SK-N-SH treated with all-trans-retinoic acid at 6 μM for 48 hours (cell line): ENCODE measurements at regions not wholly inside any gene's neighbourhood (a gene's known extent, or its start where the extent isn't known, plus 50 kb on each side); places are given as distances from the start of the nearest gene placed in this dataset.
A peak's percentile ranks its signal among the peaks of the same experiment; 100 is the strongest.

Experiments used
- ATAC-seq: fragments of 200-7000 bp; cut with Tn5 transposase; 3 replicates; pipeline ENCODE4 v1.9.1; 2020; ENCODE audit warnings: mild to moderate bottlenecking, moderate library complexity
- ARNTL ChIP-seq: fragments of 450-650 bp; formaldehyde crosslinking; IDR thresholded peaks from 2 replicates; pipeline ENCODE4 v1.5.0; 2020; ENCODE audit warnings: low read depth, mild to moderate bottlenecking, moderate library complexity, borderline replicate concordance
- BACH2 ChIP-seq: fragments of 250-450 bp; sonication (Bioruptor Pico); IDR thresholded peaks from 2 replicates; pipeline ENCODE4 v1.9.0; 2021; ENCODE audit warnings: mild to moderate bottlenecking, borderline replicate concordance
- CREB5 ChIP-seq: fragments of 250-450 bp; sonication (Bioruptor Pico); IDR thresholded peaks from 2 replicates; pipeline ENCODE4 v1.5.1; 2020; ENCODE audit warnings: low read depth, mild to moderate bottlenecking, moderate library complexity
- CSDC2 ChIP-seq: fragments of 250-450 bp; sonication (Bioruptor Pico); IDR thresholded peaks from 2 replicates; pipeline ENCODE4 v1.5.0; 2020; ENCODE audit warnings: mild to moderate bottlenecking, moderate library complexity
- CSRNP3 ChIP-seq: fragments of 250-450 bp; sonication (Bioruptor Pico); IDR thresholded peaks from 2 replicates; pipeline ENCODE4 v1.5.1; 2021; ENCODE audit warnings: mild to moderate bottlenecking, moderate library complexity
- ESRRG ChIP-seq: fragments of 250-450 bp; sonication (Bioruptor Pico); IDR thresholded peaks from 2 replicates; pipeline ENCODE4 v1.6.1; 2021; ENCODE audit warnings: mild to moderate bottlenecking
- GLIS3 ChIP-seq: fragments of 250-450 bp; sonication (Bioruptor Pico); IDR thresholded peaks from 2 replicates; pipeline ENCODE4 v1.5.0; 2020; ENCODE audit warnings: mild to moderate bottlenecking, moderate library complexity
- ISL1 ChIP-seq: fragments of 250-450 bp; sonication (Bioruptor Pico); IDR thresholded peaks from 2 replicates; pipeline ENCODE4 v2.1.2; 2022; ENCODE audit warnings: mild to moderate bottlenecking, moderate library complexity
- OSR1 ChIP-seq: fragments of 250-450 bp; sonication (Bioruptor Pico); IDR thresholded peaks from 2 replicates; pipeline ENCODE4 v1.8.0; 2022; ENCODE audit warnings: moderate library complexity, mild to moderate bottlenecking, inconsistent platforms
- PATZ1 ChIP-seq: fragments of 250-450 bp; sonication (Bioruptor Pico); IDR thresholded peaks from 2 replicates; pipeline ENCODE4 v1.8.0; 2020; ENCODE audit warnings: mild to moderate bottlenecking, moderate library complexity, borderline replicate concordance
- POU6F1 ChIP-seq: fragments of 250-450 bp; sonication (Bioruptor Pico); IDR thresholded peaks from 2 replicates; pipeline ENCODE4 v1.8.0; 2021; ENCODE audit warnings: low read depth, mild to moderate bottlenecking, moderate library complexity, borderline replicate concordance
- PPARA ChIP-seq: fragments of 250-450 bp; sonication (Bioruptor Pico); IDR thresholded peaks from 2 replicates; pipeline ENCODE4 v1.5.0; 2020; ENCODE audit warnings: mild to moderate bottlenecking, borderline replicate concordance
- RARB ChIP-seq: fragments of 250-450 bp; sonication (Bioruptor Pico); IDR thresholded peaks from 2 replicates; pipeline ENCODE4 v1.8.0; 2021; ENCODE audit warnings: mild to moderate bottlenecking, moderate library complexity
- SNAI2 ChIP-seq: fragments of 250-450 bp; sonication (Bioruptor Pico); IDR thresholded peaks from 2 replicates; pipeline ENCODE4 v1.5.0; 2020; ENCODE audit warnings: mild to moderate bottlenecking, moderate library complexity
- TCF4 ChIP-seq: fragments of 250-450 bp; sonication (Bioruptor Pico); IDR thresholded peaks from 2 replicates; pipeline ENCODE4 v1.8.0; 2021; ENCODE audit warnings: mild to moderate bottlenecking, moderate library complexity, borderline replicate concordance
- TOX ChIP-seq: fragments of 250-450 bp; sonication (Bioruptor Pico); IDR thresholded peaks from 2 replicates; pipeline ENCODE4 v1.8.0; 2021; ENCODE audit warnings: mild to moderate bottlenecking, moderate library complexity, borderline replicate concordance
- TSHZ2 ChIP-seq: fragments of 250-450 bp; sonication (Bioruptor Pico); IDR thresholded peaks from 2 replicates; pipeline ENCODE4 v1.5.0; 2020; ENCODE audit warnings: mild to moderate bottlenecking, moderate library complexity
- ZC3H10 ChIP-seq: fragments of 250-450 bp; sonication (Bioruptor Pico); IDR thresholded peaks from 2 replicates; pipeline ENCODE4 v1.5.1; 2021; ENCODE audit warnings: mild to moderate bottlenecking, moderate library complexity
- ZFP3 ChIP-seq: fragments of 250-450 bp; sonication (Bioruptor Pico); IDR thresholded peaks from 2 replicates; pipeline ENCODE4 v1.5.0; 2020; ENCODE audit warnings: mild to moderate bottlenecking, moderate library complexity
- ZFP30 ChIP-seq: fragments of 450-650 bp; formaldehyde crosslinking; IDR thresholded peaks from 2 replicates; pipeline ENCODE4 v1.5.0; 2022; ENCODE audit warnings: mild to moderate bottlenecking, moderate library complexity
- ZNF565 ChIP-seq: fragments of 450-650 bp; formaldehyde crosslinking; conservative IDR thresholded peaks from 2 replicates; pipeline ENCODE4 v1.5.0; 2020; ENCODE audit warnings: low read depth, mild to moderate bottlenecking, moderate library complexity
- ZNF70 ChIP-seq: fragments of 450-650 bp; formaldehyde crosslinking; IDR thresholded peaks from 2 replicates; pipeline ENCODE4 v1.5.0; 2020; ENCODE audit warnings: mild to moderate bottlenecking, moderate library complexity
- ZNF8 ChIP-seq: fragments of 450-650 bp; formaldehyde crosslinking; IDR thresholded peaks from 2 replicates; pipeline ENCODE4 v1.5.0; 2020; ENCODE audit warnings: mild to moderate bottlenecking, moderate library complexity

GRCh38 chr7:91636129-91636724 lies 244.3 kb downstream of the MTERF1 start:
- no peak for TF ChIP-seq CSDC2
- no peak for TF ChIP-seq PPARA (CRISPR knock-in tag)
- no peak for TF ChIP-seq ESRRG (CRISPR knock-in tag)
- no peak for TF ChIP-seq ZFP30
- no peak for TF ChIP-seq ZNF8 (CRISPR knock-in tag)
- no peak for TF ChIP-seq CREB5
- no peak for TF ChIP-seq PATZ1 (CRISPR knock-in tag)
- TF ChIP-seq ZFP3 (CRISPR knock-in tag), result no peak
- no peak for TF ChIP-seq ZNF565 (CRISPR knock-in tag)
- no peak for TF ChIP-seq ZNF70 (CRISPR knock-in tag)
- TF ChIP-seq TOX (CRISPR knock-in tag), result no peak
- no peak for TF ChIP-seq ZC3H10 (CRISPR knock-in tag)
- TF ChIP-seq OSR1 (CRISPR knock-in tag), result no peak
- TF ChIP-seq ISL1, result no peak
- TF ChIP-seq RARB, result no peak
- no peak for TF ChIP-seq SNAI2
- no peak for TF ChIP-seq CSRNP3
- TF ChIP-seq TSHZ2 (CRISPR knock-in tag), result no peak
- no peak for TF ChIP-seq TCF4 (CRISPR knock-in tag)
- peak; percentile 82 for ATAC-seq

GRCh38 chr7:91636728-91637127 lies 243.8 kb downstream of the MTERF1 start:
- no peak for ATAC-seq
- TF ChIP-seq TSHZ2 (CRISPR knock-in tag), result no peak
- TF ChIP-seq SNAI2, result no peak
- TF ChIP-seq CSRNP3, result no peak
- no peak for TF ChIP-seq BACH2 (CRISPR knock-in tag)
- TF ChIP-seq POU6F1 (CRISPR knock-in tag), result no peak
- no peak for TF ChIP-seq ZC3H10 (CRISPR knock-in tag)
- TF ChIP-seq ZNF8 (CRISPR knock-in tag), result no peak
- TF ChIP-seq PPARA (CRISPR knock-in tag), result no peak
- no peak for TF ChIP-seq ISL1
- no peak for TF ChIP-seq TCF4 (CRISPR knock-in tag)
- no peak for TF ChIP-seq TOX (CRISPR knock-in tag)
- TF ChIP-seq ZNF70 (CRISPR knock-in tag), result no peak
- TF ChIP-seq ARNTL (CRISPR knock-in tag), result no peak
- no peak for TF ChIP-seq ZFP30
- TF ChIP-seq ZNF565 (CRISPR knock-in tag), result no peak
- no peak for TF ChIP-seq RARB
- no peak for TF ChIP-seq GLIS3
- TF ChIP-seq OSR1 (CRISPR knock-in tag), result no peak
- TF ChIP-seq CSDC2, result no peak
- TF ChIP-seq, all 23 proteins: peak for 0
